ENCODE measurements at regions not wholly inside any gene's neighbourhood (a gene's known extent, or its start where the extent isn't known, plus 50 kb on each side); places are given as distances from the start of the nearest gene placed in this dataset.

DNA sequence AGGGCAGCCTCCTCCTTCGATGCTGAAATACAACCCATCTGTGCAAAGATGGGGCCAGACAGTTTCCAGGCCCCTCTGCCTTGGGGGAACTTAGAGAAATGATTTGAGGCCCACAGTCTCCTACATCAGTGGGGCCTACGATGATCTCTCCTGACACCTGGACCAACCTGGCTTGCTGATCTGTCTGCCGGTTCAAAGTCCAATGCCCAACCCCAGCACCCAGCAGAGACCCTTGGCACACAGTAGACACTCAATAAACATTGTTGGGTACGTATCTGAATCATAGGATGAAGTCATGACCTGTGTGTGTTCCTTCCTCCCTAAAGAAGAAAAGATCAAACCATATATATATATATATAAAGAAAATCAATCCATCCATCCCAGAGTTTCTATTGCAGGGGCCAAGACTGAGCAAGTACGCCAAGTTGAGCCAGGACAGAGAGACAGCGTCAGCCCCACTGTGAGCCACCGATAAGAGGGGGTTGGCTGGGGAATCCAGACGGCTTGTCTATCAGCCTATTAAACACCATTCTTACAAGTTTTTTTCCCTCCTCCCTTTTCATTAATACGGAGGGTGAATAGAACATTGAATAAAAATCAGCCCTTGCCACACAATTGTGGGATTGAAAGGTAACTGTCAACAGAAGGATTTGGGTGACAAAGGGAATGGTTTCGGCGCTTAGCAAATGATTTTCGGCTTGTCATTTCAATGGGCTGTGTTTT lies 244.1 kb downstream of the MN1 start:
- DNase-seq, result no peak

DNA sequence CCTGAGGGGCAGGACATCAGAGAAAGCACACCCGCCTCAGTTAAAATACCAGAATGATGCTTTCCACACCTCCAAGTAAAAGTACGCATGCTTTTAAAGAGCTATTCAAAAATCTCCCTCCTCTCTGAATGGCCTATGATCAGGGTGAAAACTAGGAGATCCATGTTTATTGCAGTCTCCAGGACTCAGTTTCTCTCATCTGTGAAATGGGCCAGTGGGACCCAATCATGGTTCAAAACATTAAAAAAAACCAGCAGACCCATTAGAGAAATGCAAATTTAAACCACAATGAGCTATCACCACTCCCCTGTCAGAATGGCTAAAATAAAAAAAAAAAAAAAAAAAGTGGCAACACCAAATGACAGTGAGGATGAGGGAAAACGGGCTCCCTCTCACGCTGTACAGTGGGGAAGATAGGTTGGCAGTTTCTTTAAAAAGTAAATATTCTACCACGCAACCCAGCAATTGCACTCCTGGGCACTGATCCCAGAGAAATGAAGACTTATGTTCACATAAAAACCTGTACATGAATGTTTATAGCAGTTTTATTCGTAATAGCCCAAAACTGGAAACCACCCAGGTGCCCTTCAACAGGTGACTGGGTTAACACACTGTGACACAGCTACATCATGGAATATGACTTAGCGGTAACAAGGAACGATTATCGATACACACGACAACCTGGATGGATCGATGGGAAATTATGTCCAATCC lies 242.7 kb downstream of the MN1 start:
- DNase-seq, result no peak

DNA sequence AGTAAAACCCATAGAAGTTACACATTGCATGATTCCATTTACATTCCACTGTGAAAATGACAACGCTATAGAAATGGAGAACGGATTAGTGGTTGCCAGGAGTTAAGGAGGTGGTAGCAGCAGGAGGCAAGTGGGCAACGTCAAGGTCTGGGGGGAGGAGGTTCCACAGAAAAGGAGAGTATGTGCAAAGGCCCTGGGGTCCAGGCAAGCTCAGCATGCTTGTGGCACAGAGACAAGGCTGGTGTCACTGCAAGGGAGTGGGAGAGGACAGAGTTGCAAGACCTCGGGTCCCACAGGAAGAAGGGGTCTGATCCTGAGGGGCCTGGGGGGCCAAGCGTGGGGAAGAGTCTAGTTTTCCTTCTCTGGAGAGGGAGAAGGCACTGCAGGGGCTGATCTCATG lies 240.8 kb downstream of the MN1 start:
- DNase-seq, result no peak

DNA sequence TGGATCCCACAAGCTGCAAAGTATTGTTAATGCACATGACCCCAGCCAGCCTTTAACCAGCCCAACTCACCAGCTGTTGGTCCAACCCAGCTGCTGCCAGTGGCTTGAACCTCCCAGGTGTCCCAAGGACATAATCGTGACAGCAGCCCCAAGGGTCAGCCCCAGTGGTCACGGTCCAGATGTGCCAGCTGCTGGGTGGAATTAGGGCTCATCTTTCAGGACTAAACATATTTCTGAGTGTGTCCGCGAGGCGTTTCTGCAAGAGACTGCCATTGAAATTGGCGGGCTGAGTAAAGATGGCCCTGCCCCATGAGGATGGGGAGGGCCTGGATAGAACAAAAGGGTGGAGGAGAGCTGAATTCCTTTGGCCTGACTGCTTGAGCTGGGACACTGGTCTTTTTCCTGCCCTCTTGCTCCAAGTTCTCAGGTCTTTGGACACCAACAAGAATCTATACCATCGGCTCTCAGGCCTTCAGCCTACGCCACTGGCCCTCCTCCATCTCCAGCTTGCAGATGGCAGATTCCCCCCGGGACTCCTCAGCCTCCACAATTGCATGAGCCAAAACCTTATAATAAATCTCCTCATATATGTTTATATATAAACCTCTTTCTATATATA lies 240.2 kb downstream of the MN1 start:
- no peak for DNase-seq

DNA sequence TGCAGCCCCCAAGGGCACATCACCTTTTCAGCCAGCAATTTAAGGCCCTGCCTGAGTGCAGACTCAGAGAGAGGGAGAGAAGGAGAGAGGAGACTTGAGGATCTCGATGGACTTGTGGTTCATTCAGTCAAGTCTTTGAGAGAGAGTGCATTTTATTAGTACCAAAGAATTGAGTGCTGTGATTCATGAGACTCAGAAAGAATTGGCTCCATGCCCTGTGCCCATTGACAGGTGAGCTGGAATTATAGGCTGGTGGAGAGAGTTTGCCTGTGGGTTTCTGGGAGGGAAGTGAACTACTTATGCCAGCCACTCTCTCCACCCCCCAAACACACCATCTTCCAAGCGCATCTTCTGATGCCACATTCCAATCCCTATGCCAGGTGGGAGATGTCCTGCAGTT lies 236.8 kb downstream of the MN1 start:
- no peak for DNase-seq

DNA sequence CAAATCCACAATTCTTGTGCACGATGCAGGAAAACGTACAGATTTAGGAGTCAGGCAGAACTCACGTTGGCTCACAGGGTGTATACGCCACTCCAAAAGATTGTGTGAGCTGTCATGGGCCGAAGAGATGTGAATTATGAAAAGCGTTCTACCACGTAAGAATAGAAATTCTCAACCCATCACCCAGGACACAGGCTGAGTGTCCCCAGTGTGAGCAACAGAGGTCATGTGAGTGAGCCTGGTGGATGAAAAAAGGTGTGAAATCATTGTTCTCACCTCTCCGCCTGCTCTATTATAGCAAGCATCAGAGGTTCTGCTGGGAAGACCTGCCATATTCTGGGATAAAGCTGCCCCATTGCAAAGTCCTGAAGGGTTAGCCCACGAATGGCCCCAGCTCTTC lies 235.0 kb downstream of the MN1 start:
- DNase-seq, result no peak

DNA sequence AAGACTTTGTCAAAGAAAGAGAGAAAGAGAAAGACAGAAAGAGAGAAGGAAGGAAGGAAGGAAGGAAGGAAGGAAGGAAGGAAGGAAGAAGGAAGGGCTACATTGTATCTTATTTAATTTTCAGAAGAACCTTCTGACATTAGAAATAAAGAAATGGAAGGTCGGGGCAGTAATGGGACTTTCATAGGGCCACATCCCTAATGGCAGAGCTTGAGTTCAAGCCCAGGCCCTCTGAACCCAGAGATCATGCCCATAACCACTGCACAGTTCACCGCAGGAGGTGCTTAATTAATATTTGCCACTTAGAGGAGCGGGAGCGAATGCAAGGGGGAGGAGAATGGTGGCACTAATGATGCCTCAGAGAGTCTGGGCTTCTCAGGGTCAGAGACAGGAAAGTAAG lies 233.3 kb downstream of the MN1 start:
- DNase-seq, result no peak

DNA sequence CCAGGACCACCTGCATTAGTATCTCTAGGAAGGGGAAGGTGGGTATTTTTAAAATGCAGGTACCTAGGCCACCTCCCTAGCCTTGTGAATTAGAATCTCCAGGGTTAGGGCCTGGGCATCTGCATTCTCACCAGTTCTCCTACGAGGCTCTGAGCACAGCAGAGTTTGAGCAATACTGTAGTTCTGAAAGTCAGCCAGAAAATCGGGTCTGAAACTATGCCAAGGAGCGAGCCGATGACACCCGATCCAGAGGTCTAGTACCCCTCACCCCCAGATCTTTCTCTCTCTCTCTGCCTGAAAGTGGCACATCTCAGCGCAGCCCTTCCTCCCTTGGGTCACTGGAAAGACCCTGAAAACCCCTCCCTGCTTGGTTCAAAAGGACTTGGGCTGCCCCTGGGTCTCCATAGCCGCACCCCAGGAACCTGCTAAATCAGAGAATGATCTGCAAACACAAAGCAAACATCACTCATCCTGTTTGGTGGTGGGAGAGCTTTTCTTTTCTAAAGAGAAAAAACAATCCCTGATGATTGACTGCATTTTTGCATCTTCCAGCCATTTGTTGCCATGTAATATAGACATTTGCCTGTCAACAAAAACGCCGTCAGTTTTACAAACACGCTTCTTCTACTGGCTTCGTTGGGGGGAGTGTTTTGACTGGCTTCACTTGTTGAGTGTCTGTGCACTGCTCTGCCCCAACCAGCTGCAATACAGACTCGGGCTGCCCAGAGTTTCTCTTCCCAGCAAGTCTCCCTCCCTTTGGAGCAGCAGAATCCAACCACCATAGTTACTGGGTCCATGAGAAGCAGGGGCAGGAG lies 229.9 kb downstream of the MN1 start:
- DNase-seq, result no peak

DNA sequence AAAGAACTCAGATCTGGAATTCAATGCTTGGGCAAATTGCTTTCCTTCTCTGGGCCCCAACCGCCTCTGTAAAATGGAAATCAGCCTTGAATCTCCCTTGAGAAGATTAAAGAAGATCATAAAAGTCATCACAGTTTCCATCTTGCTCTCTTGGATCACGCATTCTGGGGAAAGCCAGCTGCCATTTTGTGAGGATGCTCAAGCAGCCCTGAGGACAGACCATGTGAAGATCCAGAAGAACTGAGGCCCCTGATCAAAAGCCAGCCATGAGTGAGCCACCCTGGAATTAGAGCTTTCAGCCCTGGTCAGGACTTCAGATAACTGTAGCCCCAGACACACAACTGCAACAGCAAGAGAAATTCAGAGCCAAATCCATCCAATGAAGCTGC lies 229.3 kb downstream of the MN1 start:
- no peak for DNase-seq

DNA sequence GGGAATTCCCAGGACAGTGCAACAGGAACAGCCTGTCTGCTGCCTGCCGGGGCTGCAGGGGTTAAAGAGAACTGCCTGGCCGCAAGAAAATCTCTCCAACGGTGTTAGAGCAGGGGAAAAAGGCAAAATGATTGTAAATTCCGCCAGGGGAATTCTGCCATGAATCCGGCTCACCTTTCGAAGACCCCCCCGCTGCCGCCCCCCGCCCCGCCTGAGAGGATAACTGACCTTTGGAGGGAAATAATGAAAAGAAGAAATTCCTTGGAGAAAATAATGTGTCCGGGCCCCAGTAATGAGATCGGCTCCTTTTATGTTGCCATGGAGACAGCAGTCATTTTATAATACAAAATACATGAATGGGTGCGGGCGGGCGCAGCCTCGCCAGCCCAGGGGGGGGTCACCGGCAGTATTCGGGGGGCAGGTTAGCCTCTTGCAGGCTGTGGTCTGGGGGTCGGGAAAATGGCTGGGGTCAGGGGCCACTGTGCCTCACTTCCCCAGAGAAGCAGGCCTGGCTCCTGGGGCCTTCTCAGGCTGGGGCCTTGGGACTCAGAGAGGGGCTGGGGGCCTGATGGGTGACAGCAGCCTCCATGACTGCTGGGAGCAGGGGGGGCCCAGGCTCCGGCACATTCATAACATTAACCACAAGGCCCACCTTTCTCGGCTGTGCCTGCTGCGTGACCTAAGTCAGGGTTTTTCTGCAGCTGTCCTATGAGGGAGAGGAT lies 228.1 kb downstream of the MN1 start:
- DNase-seq, result no peak

DNA sequence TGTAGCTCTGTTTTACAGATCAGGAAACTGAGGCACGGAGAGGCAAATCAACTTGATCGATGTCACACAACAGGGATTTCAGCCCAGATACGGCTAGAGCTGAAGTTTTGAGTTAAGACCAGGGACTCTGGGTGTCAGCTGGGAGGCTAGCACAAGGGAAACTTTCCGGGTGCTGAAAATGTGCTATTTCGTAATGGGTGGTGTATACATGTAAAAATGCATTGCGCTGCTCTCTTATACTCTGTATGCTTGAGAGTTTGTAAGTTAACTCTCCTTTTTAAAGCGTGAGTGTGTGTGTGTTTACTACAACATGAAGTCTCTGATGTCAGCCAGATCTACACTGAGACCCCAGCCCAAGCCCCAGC lies 227.6 kb downstream of the MN1 start:
- DNase-seq, result no peak

DNA sequence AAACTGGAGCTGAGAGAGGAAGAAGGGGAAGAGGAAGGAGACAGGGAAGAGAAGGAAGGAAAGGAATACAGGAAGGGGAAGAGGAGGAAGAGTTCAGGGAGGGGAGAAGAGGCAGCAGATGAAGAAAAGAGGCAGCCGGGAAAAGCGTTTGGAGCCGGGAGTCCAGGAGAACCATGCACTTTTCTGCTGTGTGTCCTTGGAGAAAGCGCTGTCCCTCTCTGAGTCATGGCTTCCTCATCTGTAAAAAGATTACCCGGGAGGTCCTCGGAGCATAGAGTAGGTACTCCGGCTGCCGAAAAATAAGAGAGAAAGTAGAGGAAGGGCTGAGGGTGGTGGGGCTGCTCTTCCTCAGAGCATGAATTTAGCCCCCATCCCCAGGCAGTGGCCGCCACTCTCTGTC lies 226.9 kb downstream of the MN1 start:
- DNase-seq, result no peak

DNA sequence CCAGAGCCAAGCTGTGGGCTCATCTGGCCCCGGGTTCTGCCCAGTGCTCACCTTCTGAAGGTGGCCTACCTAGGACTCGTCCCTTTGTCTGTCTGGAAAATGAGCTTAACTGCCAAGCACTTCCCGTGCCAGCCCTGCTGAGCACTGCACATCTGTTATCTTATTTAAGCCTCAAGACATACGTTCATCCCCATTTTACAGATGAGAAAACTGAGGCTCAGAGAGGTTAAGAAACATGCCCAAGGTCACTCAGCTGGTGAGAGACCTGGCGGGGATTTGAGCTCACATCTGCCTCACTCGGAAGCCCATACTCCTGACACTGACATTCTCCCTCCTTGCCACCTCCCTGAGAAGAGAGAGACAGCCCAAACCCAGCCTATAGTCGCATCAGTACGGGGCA lies 226.2 kb downstream of the MN1 start:
- DNase-seq, result no peak

DNA sequence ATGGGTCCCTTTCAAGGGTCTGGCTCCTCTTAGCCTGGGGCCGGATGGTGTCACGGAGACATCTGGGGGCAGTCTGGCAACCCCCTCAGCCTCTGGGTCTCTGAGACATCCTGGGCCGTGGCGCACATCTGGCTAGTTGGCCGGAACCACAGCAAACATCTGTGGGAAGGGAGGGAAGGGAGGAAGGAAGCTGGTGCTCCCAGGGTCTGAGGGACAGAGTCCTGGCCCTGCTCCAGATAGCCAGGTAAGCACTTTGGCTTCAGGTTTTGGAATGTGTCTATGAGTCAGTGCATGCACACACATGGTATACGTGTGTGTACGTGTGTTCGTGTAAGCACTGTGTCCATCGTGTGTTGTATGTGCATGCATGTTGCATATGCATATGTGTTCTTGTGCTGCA lies 225.1 kb downstream of the MN1 start:
- DNase-seq, result no peak

DNA sequence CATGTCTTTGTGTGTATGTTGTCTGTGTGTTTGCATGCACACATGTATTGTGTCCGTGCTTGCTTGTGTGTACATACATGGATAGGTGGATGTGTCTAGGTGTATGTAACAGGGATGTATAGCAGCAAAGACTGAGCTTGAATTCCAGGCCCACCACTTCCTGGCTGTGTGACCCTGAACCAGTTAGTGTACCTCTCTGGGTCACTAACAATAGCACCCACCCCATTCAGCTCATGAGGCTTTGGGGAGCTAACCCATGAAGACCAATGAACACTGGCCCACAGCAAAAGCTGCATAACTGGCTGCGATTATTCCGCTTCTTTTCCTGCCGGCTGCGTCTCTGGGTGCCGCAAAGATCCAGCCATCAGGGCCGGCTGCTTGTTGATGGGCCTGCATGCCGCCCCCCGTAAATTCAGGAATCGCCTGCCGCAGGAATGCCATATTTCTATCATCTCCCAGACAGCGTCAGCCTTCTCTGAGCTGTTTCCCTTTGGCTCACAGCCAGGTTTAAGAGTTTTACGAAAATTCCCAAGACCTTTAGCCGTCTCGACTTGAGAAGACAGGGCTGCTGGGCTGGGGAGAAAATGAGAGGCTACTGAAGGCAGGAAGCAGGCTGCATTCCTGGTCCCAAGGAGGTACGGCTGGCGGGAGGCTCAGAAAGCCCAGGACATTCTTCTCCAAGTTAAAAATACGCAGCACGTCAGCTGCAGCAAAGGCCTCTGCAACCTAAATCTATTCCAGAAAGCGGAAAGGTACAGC lies 224.6 kb downstream of the MN1 start:
- DNase-seq, result no peak

DNA sequence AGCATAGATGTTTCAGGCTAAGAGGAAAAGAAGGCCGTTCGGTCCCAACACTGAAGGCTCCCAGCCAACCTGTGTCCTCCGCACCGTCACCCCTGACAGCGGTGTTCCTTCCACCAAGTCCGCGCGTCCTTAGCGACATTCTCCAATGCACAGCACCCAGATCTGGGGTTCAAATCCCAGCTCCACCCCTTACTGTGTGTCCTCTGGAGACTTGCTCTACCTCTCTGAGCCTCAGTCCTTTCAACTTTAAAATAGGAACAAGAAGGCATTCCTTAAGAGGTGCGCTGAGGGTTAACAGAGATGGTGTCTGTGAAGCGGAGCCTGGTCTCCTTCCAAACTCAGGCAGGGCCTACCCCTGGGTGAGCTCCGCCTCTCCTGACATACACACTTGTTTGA lies 224.0 kb downstream of the MN1 start:
- DNase-seq, result no peak

DNA sequence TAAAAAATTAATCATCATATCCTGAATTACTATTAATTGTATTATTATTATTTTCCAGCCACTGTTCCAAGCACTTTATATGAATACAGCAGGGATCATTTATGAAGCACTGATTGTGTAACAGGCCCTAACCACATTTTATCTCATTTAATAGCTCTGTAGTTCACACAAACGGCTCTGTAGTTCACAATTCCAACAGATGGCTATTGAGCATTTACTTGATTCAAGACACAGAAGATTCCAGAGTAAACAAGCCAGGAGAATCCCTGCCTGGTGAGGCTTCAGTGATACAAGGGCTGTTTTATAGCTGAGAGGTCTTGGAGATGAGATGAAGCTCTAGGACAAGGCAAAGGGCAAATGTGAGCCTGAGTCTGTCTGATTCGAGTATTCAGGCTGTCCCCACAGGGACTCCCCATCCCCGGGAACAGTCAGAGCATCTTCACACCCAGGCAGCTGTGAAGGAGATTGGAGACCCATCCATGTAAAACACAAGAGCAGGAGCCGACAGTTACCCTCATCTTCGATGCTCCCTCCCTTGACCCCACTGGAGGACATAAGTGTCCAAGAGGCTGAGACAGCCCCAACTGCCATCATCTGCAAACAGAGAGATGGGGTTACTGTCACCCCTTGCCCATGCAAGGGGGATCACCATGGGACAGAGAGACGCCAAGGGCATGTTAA lies 222.5 kb downstream of the MN1 start:
- no peak for DNase-seq

DNA sequence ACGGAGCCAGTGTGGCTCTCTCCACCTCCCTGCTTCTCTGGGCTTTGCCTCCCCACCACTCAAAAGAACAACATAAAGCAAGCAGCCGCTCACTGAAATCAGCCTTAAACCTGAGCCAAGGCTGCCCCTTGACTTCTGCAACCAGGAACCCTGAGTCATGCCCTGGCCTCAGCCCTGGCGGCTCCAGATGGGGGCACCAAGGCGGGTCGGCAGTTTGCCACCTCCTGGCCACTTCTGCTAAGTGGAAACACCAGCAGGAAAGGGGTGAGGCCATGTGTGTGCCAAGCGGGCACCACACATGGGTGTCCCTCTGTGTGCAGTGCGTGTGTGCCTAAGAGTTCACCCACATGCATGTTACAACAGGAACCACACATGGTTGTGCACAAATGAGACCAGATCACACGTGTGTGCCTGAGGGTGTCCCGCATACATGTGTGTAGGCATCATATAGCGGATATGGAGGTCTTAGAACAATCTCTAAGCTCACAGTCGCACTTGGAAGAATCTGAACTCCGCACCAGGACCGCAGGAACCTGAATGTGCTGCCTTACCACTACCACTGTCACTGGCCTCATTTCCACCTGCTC lies 221.2 kb downstream of the MN1 start:
- no peak for DNase-seq

DNA sequence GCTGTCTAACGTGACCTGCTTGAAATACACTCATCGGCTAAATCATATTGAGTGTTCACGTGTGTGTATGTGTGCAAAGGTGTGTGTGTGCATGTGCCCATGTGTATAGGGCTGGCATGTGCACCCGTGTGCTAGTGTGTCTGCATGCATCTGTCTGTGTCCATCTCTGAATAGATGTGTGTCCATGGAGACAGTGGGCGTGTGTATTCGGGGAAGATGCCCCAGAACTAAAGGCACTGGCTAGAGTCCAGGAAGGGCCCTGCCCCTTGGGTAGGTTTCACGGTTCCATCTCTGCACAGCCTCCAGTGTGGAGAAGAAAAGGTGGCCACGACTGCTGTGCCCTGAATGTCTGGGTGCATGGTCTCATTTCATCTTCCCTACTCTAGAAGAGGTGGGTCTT lies 220.3 kb downstream of the MN1 start:
- no peak for DNase-seq

DNA sequence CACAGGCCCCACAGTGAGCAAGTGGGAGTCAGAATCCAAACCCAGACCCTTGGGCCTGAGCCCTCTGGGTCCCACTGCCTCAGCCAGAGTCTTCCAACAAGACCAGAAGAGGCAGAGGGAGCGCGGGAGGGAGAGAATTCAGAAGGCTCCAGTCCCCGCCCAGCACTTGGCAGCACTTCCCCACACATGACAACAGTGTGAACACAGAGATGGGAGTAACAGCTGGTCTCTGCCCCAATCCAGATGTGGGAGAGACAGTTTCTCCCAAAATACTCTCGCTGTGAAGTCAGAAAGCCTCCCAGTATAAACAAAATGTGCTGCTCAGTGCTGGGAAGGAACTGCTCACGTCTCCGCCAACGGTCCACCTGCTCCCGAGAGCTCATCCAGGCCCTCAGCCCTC lies 219.9 kb downstream of the MN1 start:
- DNase-seq, result no peak

DNA sequence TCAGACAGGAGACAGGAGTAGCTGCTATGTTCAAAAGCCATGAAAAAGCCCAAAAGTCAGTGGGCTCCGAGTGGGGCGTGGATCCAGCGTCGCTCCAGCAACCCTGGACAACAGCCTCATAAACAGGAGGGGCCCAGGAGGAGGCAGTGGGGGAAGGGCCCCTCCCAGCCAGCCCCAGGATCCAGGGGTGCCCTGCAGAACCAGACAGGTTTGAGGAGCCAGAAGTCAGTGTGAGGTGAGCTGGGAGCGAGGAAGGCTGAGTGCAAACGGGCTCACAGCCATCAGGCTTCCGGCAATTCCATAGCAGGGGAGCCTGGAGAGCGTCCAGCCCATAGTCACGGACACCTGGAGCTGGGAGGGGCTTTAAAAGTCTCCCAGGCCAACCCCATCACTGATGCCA lies 217.7 kb downstream of the MN1 start:
- no peak for DNase-seq

Measured in T-helper 1 cell (primary cell).